ENCODE measurements at regions not wholly inside any gene's neighbourhood (a gene's known extent, or its start where the extent isn't known, plus 50 kb on each side); places are given as distances from the start of the nearest gene placed in this dataset.

DNA sequence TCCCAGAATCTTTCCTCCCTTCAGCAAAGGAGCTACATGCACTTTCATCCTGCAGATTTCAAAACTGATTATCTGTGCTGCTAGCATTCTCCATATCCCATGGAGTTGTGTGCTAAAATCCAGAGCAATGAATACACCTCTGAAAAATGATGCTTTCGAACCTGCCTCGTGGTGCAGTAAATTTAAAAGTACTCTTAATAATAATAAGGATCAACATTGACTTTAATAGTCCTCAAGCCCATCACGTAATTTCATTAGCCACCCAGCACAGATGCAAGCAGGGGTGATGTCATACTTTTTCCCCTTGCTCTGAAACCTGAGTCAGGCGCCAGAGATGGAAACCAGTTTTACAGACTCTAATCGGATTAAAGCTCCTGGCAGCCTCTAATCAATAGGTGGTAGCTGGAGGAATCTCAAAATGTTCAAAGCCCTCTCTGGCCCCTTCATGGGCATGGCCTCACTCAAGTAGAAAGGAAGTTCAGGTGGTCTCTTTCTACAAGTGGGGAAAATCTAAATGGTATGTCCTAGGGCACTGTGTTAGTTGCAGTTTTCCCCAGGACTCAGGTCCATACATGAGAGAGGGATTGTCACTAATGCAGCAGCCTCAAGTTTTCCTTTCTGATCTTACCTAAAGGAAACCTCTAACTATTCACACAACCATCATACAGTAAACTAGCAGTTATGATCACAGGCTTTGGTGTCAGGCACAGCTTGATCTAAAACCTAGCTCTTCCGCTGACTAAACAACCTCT lies 221.6 kb upstream of the SLC30A5 start:
- no peak for TF ChIP-seq CTCF (IDR thresholded peaks at IDR 0.05)
- TF ChIP-seq POLR2A (IDR thresholded peaks at IDR 0.05; ENCODE audit: low read depth) = no peak
